GM18507 (cell line): ENCODE measurements at regions not wholly inside any gene's neighbourhood (a gene's known extent, or its start where the extent isn't known, plus 50 kb on each side); places are given as distances from the start of the nearest gene placed in this dataset.

Experiments
- DNase-seq: peaks from one replicate; pipeline ENCODE4 v3.0.0; 2011; ENCODE audit warnings: low read depth; ENCODE audit not compliant: insufficient read length; ENCODE audit errors: extremely low spot score
- FAIRE-seq: peaks from 2 replicates; lab custom pipeline; 2011; peaks lifted over from hg19 to GRCh38; lab: Jason Lieb, UNC

- FAIRE-seq, result no peak
- DNase-seq, result no peak
Observed at GRCh38 chr11:71336176-71336995, 84.0 kb upstream of the SHANK2 start.

DNA sequence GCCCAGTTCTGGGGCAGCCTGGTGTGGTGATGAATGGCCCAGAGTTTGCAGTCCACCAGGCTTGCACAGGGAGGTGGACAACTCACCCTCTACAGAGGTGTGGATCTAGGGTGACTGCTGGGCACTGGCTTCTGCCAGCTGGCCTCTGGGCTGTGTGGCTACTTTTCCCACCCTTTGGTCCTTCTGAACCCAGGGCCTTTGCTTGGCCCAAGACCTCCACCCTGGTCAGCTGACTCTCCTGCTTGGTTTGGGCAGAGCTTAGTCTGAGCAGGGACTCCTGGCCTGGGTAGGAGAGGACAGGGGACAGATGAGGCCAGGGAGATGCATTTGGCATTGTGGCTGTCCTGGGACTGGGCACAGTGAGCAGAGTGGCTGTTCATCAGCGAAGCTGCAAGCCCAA, 83.0 kb upstream of the SHANK2 start:
- DNase-seq (no peak), FAIRE-seq (no peak)

GRCh38 chr11:71334191-71334590, 81.8 kb upstream of the SHANK2 start:
- FAIRE-seq (no peak), DNase-seq (no peak)

- FAIRE-seq, result no peak
Observed at GRCh38 chr11:71333473-71333872, 81.1 kb upstream of the SHANK2 start.

DNA sequence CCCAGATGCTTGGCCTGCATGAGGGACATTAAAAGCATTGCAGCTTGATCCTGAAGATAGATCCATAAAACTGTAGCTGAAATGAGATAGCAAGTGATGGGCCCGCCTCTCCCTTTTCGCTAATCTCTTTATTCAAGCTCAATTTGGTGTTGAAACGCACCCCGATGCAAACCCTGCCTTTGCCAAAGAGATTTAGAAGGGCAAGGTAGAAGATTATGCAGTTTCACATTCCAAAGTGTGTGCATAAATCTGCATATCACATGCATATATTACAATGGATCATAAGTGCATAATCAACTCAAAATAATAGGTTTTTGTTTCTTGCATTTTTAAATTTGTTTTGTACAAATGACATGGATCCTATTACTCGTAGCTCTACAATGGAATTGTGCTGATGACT, 80.1 kb upstream of the SHANK2 start:
- no peak for FAIRE-seq

More at GRCh38 chr11:71333473-71333872, 81.1 kb upstream of the SHANK2 start:
- DNase-seq, result no peak

DNA sequence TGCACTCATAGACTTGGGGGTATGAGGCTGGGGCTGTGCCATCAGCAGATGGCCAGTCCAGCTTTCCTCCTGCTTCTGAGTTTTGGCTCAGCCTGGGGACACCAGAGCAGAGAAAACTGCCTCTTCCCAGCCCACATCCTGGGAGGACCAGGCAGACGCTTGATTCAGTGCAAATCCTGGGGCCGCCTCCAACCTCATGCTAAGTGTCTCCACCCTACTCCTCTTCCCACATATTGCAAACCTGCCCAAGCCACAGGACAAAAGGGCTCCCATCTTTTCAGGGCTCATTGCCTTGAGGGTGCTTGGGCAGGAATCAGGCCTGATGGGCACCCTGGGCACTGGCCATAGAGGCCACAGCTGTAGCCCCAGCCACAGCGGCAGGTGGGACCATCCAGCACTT, 79.7 kb upstream of the SHANK2 start:
- DNase-seq (no peak), FAIRE-seq (no peak)

More for the DNA sequence above, 80.1 kb upstream of the SHANK2 start:
- no peak for DNase-seq

DNA sequence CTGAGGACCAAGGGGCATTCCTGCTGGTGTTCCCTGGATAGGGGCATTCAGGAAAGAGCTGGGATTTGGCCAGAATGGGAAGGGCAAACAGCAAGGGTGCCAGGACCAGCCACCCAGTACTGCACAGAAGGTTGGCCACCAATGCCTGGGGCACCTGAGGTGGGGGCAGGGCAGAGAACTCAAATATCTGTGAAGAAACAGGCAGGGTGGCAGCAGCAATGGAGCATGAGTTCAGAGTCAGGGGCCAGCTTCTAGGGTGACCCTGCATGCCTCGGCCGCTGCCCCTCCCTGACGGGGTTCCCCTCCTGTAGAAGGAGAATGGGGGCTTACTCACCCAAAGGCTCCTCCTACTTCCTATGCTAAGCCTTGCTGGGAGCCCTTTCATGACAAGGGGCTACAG, 79.3 kb upstream of the SHANK2 start:
- DNase-seq (no peak), FAIRE-seq (no peak)

GRCh38 chr11:71330996-71331395, 78.6 kb upstream of the SHANK2 start:
- no peak for FAIRE-seq

DNA sequence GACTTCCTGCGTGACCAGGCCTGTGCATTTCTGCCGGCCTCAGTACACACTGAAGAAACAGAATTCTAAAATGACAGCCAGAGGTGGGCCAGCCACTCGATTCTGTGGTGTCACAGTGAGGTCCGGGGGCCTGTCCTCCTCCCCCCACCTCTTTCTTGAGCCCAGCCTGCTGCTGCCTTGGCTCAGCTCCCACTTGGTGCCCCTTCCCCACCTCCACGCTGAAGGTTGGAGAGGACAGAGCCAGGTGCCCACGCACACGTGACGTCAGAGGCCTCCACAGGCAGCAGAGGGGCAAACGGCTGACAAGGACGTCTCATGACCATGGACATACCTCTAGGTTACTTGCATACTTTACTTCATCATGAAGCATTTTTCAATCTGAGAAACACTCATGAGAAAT, 78.0 kb upstream of the SHANK2 start:
- no peak for FAIRE-seq

More at GRCh38 chr11:71330996-71331395, 78.6 kb upstream of the SHANK2 start:
- DNase-seq, result no peak

DNA sequence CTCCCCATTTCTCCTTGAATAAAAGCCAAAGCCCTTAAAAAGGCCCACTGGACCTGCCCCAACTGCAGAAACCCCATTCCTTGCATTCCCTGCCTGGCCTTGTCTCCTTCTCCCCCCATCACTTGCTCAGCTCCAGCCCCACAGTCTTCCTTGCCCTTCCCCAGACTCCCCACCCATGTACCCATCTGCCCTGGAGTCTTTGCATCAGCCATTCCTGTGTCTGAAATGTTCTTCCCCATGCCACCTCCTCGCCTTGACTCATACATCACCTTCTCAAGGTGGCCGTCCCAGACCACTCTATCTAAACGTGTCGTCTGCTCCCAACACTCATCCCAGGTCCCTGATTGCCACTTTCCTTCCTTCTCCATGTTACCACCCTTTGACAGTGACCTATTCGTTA, 77.4 kb upstream of the SHANK2 start:
- no peak for FAIRE-seq
- DNase-seq, result no peak

More for the DNA sequence above, 78.0 kb upstream of the SHANK2 start:
- no peak for DNase-seq

GRCh38 chr11:71329165-71329510, 76.8 kb upstream of the SHANK2 start:
- FAIRE-seq, result no peak

DNA sequence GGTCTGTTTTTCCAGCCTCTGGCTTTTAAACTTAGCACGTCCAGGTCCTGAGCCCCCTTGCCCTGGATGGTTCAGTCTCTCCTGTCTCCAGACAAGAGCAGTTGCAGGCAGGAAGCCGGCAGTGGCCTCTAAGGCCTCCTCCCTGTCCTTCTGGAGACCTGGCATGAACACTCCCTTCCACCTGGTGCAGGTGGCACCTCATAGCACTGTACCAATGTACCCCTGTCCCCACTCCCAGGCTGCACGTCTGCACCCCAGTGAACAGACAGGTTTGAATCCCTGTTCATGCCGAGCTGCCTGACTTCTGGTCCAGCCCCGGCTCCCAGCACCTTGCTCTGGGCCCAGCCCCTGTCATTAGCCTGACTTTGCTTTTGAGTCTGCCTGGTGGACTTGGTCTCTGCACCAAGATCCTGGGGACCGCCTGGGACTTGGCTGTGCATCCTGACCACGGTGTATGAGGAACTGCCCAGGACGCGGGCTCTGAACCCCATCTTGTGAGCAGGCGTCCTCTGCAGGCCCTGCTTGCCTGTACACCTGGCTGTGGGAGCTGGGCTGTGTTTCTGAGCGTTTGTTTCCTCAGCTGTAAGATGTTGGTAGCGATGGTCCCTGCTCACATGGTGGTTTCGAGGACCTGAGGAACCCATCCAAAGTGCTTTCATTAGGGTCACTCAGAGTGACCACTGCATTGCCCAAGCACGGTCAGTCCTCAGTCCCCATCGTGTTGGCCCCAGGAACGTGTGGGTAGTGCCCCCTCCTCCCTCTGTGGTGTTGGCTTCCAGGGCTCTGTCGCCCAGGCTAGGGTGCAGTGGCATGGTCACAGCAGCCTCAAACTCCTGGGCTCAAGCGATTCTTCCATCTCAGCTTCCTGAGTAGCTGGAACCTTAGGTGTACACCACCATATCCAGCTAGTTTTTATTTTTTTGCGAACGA, 75.0 kb upstream of the SHANK2 start:
- DNase-seq (no peak), FAIRE-seq (no peak)

More at GRCh38 chr11:71329165-71329510, 76.8 kb upstream of the SHANK2 start:
- DNase-seq, result no peak

DNA sequence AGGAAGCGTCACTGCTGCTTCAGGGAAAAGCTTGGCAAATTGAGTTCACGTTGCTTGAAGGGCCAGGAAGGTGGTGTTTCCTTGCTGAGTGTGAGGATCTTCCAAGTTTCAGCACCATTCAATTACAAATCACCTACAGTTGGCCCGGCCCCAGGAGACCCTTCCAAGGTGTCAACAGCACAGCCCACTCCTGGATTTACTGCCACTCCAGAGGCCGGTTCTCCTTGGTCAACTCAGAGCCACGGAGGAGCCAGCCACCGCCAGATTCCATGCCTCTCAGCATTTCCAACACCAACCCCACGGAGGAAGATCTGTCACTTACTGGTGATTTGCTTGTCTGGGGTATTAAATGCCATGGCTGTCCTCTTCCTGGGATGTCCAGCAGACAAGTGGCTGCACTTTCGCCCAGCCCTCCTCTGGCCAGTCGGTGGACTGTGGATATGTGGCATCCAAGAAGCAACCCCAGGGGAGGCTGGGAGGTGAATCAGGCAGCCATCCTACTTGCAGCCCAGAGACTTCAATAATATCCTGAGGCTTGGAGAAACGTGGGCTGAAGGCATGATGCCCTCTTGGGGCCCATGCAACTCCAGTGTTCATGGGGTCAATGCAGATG, 74.1 kb upstream of the SHANK2 start:
- no peak for FAIRE-seq
- DNase-seq, result no peak

DNA sequence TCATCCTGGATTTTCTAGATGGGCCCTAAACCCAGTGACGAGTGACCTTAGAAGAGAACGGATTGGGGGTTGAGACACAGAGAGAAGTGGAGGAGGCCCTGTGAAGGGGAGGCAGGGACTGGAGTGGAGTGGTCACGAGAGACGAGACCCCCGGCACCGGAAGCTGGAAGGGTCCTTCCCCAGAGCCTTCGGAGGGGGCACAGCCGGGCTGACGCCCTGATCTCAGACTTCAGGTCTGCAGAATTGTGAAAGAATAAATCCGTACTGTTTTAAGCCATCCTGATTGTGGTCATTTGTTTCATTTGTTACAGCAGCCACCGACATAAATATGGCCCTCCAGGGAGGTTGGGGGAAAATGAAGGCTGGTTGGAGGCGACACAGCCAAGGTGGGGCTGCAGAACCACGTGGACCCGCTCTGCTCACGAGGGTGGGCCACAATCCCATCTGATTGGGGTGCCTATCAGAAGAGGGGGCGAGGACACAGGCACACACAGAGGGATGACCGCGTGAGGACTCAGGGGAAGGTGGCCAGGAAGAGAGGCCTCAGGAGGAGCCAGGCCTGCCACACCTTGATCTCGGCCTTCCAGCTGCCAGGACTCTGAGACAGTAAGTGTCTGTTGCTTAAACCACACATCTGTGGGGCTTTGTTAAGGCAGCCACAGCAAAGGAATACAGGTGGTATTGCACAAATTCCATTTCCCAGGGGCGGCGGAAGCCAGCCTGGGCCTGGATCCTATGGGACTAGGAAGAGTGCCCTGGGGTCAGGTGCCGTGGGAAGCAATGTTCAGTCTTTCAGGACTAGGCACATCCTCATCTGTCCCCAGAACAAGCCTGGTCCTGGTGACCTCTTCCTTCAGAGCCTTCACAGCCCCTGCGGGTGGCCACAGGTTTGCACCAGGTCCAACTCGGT, 73.3 kb upstream of the SHANK2 start:
- FAIRE-seq (no peak), DNase-seq (no peak)

- DNase-seq, result no peak
- no peak for FAIRE-seq
Observed at GRCh38 chr11:71324788-71325417, 72.5 kb upstream of the SHANK2 start.

GRCh38 chr11:71323876-71324526, 71.6 kb upstream of the SHANK2 start:
- FAIRE-seq (no peak), DNase-seq (no peak)

DNA sequence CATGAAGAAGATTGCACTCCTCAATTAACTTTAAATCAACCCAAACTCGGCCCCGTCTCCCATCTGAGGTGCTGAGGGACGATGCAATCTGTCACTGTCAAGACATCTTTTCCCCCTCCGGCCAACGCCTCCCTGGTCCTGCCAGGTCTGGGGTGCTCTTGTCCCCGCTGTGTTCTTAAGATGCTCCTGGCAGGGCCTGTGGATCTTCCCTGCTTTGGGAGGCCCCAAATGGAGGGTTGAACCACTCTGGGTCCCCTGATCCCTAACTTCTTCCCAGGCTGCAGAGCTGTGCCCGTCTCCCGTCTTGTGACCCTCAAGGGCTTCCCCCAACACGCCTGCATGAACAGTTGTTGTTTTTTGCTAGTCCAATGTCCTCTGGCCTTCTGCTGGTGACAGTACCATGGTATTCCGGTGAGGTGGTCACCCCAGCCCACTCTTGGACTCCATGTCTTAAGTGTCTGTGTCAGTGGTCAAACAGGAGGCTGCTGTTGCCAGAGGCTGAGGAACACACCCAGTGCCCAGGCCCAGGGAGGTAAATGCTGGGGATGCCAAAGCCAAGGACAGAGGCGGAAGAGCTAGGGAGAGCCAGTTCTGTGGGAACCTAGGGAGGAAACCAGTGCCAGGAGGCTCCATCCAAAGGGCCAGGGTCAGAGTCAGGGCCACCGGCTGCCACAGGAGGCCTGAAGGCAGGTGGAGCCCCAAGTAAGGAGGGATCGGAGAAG, 70.6 kb upstream of the SHANK2 start:
- no peak for FAIRE-seq
- no peak for DNase-seq
